SK-N-MC (cell line): ENCODE measurements at regions not wholly inside any gene's neighbourhood (a gene's known extent, or its start where the extent isn't known, plus 50 kb on each side); places are given as distances from the start of the nearest gene placed in this dataset.

Source experiments
- EZH2 ChIP-seq: fragments of 200-600 bp; sonication (generic); IDR thresholded peaks from one replicate; pipeline ENCODE4 v1.6.1; 2017; ENCODE audit warnings: antibody characterized with exemption
- FOXP2 ChIP-seq: optimal IDR thresholded peaks from 2 replicates; pipeline ENCODE3; 2011; ENCODE audit warnings: mild to moderate bottlenecking, moderate library complexity; ENCODE audit not compliant: insufficient read depth; ENCODE audit errors: extremely low read length, control extremely low read depth
- POLR2AphosphoS5 ChIP-seq: IDR thresholded peaks from 2 replicates; pipeline ENCODE4 v1.6.1; 2012; ENCODE audit warnings: mild to moderate bottlenecking, low read depth, low read length, borderline replicate concordance

DNA sequence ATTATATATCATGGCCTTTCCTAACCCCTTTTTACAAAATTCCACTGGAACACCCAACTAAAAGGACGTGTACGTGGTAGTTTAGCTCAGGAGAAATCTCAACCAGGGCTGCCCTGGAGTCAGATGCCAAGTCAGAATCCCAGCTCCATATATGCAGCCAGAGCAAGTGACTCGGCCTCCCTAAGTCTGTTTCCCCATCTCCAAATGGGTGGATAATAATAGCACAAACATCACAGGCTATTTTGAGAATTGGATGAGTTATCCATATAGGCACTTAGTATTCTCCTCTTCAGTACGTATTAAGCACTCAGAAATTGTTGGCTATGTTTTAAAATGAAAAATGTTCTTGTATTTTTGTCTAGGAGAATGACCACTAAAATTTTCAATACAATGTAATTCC is 481.5 kb downstream of the CD109 start:
- TF ChIP-seq POLR2AphosphoS5 = no peak
- TF ChIP-seq EZH2 = no peak
- no peak for TF ChIP-seq FOXP2
